SKM-1 treated with dmso at 0.1 percent for 144 hours (cell line): ENCODE measurements at regions not wholly inside any gene's neighbourhood (a gene's known extent, or its start where the extent isn't known, plus 50 kb on each side); places are given as distances from the start of the nearest gene placed in this dataset.

Experiments used
- DNase-seq: peaks from one replicate; lab custom pipeline; 2025; ENCODE audit not compliant: unreplicated experiment; lab: John Stamatoyannopoulos, UW

DNA sequence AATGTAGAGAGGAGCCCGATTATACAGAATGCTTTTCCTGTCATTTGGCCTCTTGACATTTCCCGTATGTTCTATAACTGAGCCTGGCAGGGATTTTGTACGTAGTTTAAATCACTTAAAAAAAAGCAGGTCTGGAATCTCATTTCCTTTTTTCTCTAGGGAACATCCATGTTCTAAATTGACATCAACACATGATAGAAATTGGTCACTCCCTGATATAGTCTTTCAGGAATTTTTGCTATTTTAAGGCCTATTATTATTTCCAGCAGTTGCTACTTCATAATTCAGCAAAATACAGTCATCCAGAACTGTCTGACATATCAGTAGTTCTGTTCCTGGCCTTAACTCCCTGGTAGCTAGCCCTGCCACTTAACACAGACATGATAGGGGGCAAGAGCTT, 565.7 kb upstream of the ZEB2 start:
- no peak for DNase-seq

DNA sequence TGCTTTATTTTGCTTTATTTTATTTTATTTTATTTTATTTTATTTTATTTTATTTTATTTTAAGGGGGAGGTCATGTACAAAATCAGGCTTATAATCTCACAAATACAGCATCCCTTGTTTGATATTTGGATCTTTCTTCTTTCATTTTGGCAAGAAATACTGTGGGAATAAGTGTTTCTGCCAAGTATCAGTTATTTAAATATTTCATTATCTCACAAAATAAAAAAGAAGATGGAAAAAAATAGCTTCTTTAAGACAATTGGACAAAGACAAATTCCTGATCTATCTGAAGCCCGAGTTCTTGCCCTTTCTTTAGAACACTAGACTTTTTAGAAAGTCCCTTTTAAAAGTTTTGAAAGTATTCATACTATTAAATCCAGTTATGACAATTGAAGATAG, 560.5 kb upstream of the ZEB2 start:
- no peak for DNase-seq

GRCh38 chr2:145079641-145080040, 559.7 kb upstream of the ZEB2 start:
- no peak for DNase-seq

- no peak for DNase-seq
Observed at GRCh38 chr2:145078923-145079322, 559.0 kb upstream of the ZEB2 start.

DNA sequence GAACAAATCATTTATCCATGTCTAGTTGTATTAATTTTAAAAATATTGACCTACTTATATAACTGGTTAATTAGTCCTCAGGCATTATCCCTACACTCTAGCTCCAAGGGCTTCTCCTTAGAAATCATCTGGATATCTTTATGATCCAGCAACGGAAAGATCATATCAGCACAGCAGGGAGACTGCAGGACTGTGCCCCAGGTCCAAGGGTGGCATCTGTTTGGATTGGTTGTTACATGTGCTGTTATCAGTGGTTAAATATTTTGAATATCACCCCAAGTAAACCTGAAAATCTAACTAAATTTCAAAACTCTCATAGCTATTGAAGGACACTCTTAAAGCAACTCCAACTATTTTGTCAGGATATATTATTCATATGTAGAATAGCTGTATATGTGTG, 556.2 kb upstream of the ZEB2 start:
- DNase-seq: no peak

GRCh38 chr2:145075454-145076062, 555.6 kb upstream of the ZEB2 start:
- DNase-seq: no peak

DNA sequence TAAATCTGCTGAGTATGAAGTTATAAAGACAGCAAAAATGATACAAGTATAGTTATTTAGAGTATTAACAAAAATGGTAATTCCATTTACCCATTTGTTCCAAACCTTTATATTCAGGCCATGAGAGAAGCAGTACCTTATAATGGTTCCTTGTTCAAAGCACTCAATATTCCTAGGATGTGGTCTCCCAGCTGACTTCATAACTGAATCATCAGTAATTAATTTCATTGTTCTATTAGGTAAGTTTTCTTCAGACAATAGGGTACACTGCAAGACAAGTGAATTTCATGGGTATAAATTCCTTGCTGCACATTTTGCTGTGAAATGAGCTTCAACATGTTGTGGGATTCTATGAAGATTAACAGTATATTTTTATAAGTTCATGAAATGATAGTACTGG, 550.8 kb upstream of the ZEB2 start:
- no peak for DNase-seq

DNA sequence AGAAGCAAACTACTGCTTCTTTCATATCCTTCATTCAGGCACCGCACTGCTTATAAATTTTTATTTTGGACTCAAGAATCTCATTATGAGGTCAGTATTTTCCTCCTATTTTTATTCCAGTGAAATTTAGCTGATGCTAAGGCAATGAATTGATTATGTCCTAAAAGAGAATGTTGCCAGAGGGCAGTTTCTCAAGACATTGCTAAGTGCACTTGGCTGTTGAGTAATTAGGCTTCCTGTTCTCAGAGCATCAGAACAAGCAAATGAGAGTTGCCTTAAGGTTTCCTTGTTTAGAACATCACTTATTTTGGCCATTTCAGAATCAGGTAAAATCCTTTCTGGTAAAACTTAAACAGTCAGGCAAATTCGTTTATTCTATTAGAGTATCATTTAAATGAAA, 548.6 kb upstream of the ZEB2 start:
- no peak for DNase-seq

- DNase-seq: no peak
Observed at GRCh38 chr2:145067549-145068030, 547.7 kb upstream of the ZEB2 start.

DNA sequence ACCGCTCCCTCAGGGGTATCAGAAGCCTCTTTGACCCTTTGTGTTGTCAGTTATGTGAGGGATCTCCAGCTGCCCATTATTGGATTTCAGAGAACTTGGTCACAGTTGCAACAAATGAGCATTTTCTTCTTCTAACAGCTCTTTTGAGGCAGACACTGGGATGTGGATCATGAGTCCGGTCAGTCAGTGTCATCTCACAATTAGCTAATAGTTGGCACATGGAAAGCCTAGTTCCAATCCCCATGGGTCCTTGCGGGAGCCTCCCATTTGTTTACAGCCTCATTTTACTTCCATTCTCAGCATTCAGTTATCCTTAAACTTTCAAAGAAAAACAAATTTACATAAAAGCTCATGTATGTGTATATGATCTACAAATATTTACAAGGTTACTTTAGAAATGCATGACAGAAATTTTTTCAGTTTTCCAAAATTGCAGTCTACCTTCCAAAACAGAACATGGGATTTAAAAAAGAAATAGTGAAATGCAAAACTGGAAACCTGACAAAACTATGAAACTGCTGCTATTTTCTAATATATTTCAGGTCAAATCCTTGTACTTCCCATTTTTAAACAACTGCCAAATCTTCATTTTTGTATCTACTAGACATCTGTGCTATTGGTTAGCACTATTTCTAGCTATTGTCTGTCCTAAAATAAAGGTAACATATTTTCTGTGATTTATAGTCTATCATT, 547.1 kb upstream of the ZEB2 start:
- DNase-seq: no peak

DNA sequence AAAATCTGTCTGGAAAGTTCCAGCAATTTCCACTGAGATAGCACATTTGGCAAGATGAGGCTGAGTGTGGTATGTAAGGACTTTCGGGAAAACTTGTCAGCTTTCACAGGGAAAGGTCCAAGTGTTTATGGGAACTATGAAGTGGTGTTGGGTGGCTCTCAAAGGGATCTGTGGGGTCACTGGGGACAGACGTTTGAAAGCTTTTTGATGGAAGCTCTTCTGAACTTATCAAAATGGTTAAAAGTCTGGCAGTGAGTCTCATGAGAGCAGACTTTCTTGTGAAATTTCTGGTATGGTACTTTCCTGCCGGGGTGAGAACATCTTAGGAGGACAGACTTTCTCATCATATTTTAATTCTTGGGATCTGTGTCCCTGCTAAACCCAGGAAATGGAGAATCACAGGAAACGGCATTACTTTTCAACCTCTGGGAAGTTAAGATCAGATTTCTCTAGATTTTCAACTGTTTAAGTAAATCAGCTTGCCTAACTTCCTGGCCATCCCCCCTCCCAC, 546.3 kb upstream of the ZEB2 start:
- DNase-seq: no peak

DNA sequence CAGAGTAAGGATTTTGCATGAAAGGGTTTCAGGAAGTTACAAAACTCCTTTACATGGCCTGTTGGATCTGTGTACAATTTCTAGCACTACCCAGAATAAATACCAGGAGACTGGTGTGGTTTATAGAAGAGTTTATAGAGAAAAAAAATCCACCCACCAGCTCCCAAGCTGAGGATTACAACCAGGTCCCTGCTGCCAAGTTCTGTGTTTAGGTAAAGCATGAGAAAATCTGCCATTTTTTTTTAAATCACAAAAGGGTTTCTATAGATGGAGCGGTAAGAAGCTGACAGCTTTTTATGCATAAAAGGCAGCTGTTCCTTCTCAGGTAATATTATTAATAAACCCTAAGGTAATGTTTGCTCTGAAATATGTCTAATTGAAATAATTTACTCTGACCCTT, 545.4 kb upstream of the ZEB2 start:
- no peak for DNase-seq

DNA sequence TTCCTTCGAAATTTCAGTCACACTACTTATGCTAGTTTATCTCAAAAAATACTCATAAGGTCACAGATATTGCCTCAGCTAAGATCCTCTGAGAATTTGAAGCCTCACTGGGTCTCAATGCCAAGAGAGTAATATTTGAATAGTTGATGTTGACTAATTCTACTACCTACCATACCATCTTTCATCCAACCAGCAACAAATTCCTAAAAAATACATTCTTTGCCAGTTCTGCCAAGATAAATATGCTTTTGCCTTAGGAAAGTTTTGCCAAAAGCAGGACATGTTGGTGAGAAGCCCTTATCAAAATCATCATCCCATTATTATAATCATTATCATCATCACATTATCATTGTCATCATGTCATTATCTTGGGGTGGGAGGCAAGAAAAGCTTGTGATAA, 544.6 kb upstream of the ZEB2 start:
- no peak for DNase-seq

- no peak for DNase-seq
Observed at GRCh38 chr2:145060876-145061275, 541.0 kb upstream of the ZEB2 start.

- no peak for DNase-seq
Observed at GRCh38 chr2:145059914-145060313, 540.0 kb upstream of the ZEB2 start.

DNA sequence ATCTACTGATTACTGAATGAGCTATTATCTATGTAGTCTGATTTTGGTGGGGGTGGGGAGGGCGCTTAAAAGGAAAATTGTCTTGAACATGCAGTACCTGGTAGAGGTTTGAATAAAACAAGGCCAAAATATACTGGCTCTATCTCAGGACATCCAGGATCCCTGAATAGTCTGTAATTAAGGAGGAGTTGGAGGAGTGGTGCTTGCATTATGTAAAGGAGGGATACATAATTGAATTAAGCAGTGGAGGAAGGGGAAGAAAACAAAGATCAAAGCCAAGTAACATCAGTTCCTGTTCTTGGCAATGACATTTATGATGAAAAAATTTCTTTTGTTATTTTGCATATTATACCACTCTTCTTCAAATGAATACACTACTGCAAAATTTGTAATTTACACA, 539.4 kb upstream of the ZEB2 start:
- no peak for DNase-seq

- DNase-seq: no peak
Observed at GRCh38 chr2:145058457-145058856, 538.5 kb upstream of the ZEB2 start.

GRCh38 chr2:145055651-145056050, 535.7 kb upstream of the ZEB2 start:
- DNase-seq: no peak

GRCh38 chr2:145050134-145050533, 530.2 kb upstream of the ZEB2 start:
- no peak for DNase-seq

- no peak for DNase-seq
Observed at GRCh38 chr2:145049475-145049874, 529.6 kb upstream of the ZEB2 start.

GRCh38 chr2:145047554-145047953, 527.6 kb upstream of the ZEB2 start:
- no peak for DNase-seq

GRCh38 chr2:145044491-145044890, 524.6 kb upstream of the ZEB2 start:
- DNase-seq: no peak

GRCh38 chr2:145043399-145043834, 523.5 kb upstream of the ZEB2 start:
- DNase-seq: no peak
